Testis (tissue), 2 donors: ENCODE measurements at regions not wholly inside any gene's neighbourhood (a gene's known extent, or its start where the extent isn't known, plus 50 kb on each side); places are given as distances from the start of the nearest gene placed in this dataset.
"Not testable (repeated sequence)": the region's sequence is repeated elsewhere in the genome, so short reads cannot be mapped to it uniquely, and the experiment has no call there.

Experiments used
- DNase-seq: peaks from one replicate; pipeline ENCODE4 v3.0.0-alpha.2; 2019
- H3K27ac ChIP-seq, 2 donors: fragments of 200-600 bp; sonication (generic); one replicate each; pipeline ENCODE4 v1.5.1; 2019
- H3K27me3 ChIP-seq: fragments of 200-600 bp; sonication (generic); one replicate; pipeline ENCODE4 v1.5.1; 2019
- H3K36me3 ChIP-seq: fragments of 200-600 bp; sonication (generic); one replicate; pipeline ENCODE4 v1.5.1; 2017; ENCODE audit warnings: low read depth; ENCODE audit errors: missing control alignments
- H3K4me1 ChIP-seq: fragments of 200-600 bp; sonication (generic); one replicate; pipeline ENCODE4 v1.5.1; 2019
- H3K4me3 ChIP-seq, 2 donors: fragments of 200-600 bp; sonication (generic); one replicate each; pipeline ENCODE4 v1.5.1; 2017 to 2019
- H3K9me3 ChIP-seq: fragments of 200-600 bp; sonication (generic); one replicate; pipeline ENCODE4 v1.5.1; 2017
- CTCF ChIP-seq, 3 experiments: fragments of 450-650 bp in 2 of 3; fragments of 200-600 bp in 1 of 3; sonication (generic) in 1 of 3; IDR thresholded peaks; one replicate each; pipeline ENCODE4 v1.5.1; 2016 to 2019; ENCODE audit warnings: antibody characterized with exemption in 3 of 3, mild to moderate bottlenecking in 2 of 3, moderate library complexity in 1 of 3
- POLR2A ChIP-seq: fragments of 450-650 bp; IDR thresholded peaks from one replicate; pipeline ENCODE4 v1.6.1; 2017; ENCODE audit warnings: antibody characterized with exemption, mild to moderate bottlenecking, moderate library complexity
- WGBS, 2 donors: methylation state at CpG; one replicate each; pipeline ENCODE4 v1.1.5; 2018; 5-methylcytosine and 5-hydroxymethylcytosine counted together
- intact Hi-C: fragments of 100-400 bp; cut with DNase I; formaldehyde crosslinking; loops from one replicate; pipeline ENCODE4 v1.15.1; 2023; ENCODE audit warnings: low total_unique reads

DNA sequence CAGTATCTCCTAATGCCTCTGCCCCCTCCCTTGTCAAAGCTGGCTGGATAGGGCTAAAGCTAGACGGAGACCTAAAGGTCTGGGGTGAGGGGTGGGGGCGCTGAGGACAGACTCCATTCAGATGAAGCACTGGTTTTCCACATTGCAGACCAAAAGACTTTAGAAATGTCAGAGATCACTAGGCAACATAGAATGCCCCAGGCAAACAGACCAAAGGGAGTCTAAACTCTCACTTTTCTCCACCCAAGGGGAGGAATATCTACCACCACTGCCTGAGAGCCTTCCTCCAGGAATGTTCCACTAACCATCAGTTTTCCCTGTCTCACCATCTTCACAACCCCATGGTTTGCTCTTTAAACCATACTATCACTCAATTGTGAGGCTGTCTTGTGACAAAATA lies 106.9 kb upstream of the KRAS start:
- Histone ChIP-seq H3K4me3 (no peak overlapping the region), H3K27me3 (no peaks in the 10 kb centered on the region), H3K36me3 (no peaks in the 10 kb centered on the region), H3K27ac (no peak overlapping the region), H3K4me1 (no peaks in the 10 kb centered on the region), H3K9me3 (no peaks in the 10 kb centered on the region)
- WGBS, 2 donors = 86 to 87% methylated on average over 2 of the region's 2 CpGs
- intact Hi-C loops = no loop called here
- DNase-seq = no peak
- no peak for TF ChIP-seq CTCF (IDR thresholded peaks at IDR 0.05)

GRCh38 chr12:25352942-25353341 lies 102.2 kb upstream of the KRAS start:
- H3K27ac ChIP-seq, DNase-seq, intact Hi-C loops, H3K4me3 ChIP-seq, H3K27me3 ChIP-seq, H3K4me1 ChIP-seq, H3K36me3 ChIP-seq, H3K9me3 ChIP-seq: not testable (repeated sequence)
- 83 to 85% methylated on average over 2 of the region's 2 CpGs for WGBS, 2 donors

DNA sequence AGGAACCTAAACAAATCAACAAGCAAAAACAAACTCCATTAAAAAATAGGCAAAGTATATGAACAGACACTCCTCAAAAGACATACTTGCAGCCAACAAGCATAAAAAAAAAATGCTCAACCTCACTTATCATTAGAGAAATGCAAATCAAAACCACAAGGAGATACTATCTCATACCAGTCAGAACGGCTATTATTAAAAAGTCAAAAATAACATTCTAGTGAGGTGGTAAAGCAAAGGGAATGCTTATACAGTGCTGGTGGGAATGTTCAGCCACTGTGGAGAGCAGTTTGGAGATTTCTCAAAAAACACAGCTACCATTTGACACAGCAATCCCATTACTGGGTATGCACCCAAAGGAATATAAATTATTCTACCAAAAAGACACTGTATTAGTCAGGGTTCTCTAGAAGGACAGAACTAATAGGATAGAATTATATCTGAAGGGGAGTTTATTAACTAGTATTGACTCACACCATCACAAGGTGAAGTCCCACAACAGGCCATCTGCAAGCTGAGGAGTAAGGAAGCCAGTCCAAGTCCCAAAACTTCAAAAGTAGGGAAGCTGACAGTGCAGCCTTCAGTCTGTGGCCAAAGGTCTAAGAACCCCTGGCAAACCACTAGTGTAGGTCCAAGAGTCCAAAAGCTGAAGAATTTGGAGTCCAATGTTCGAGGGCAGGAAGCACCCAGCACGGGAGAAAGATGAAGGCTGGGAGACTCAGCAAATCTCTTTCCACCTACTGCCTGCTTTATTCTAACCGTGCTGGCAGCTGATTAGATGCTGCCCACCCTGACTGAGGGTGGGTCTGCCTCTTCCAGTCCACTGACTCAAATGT lies 101.6 kb upstream of the KRAS start:
- no peaks in the 10 kb centered on the region for H3K9me3 ChIP-seq
- 78 to 81% methylated on average over 4 of the region's 4 CpGs for WGBS, 2 donors
- H3K36me3 ChIP-seq = no peaks in the 10 kb centered on the region
- no peak overlapping the region for H3K4me3 ChIP-seq
- H3K27ac ChIP-seq = no peak overlapping the region
- no peaks in the 10 kb centered on the region for H3K27me3 ChIP-seq
- intact Hi-C loops = no loop called here
- DNase-seq = no peak
- no peaks in the 10 kb centered on the region for H3K4me1 ChIP-seq
- no peak for TF ChIP-seq CTCF (IDR thresholded peaks at IDR 0.05)
- no peak for TF ChIP-seq POLR2A

GRCh38 chr12:25348593-25348895 lies 97.8 kb upstream of the KRAS start:
- TF ChIP-seq CTCF (IDR thresholded peaks at IDR 0.05) = no peak
- DNase-seq = no peak
- Histone ChIP-seq H3K27ac (no peak overlapping the region), H3K36me3 (no peaks in the 10 kb centered on the region), H3K4me1 (no peaks in the 10 kb centered on the region), H3K27me3 (no peaks in the 10 kb centered on the region), H3K9me3 (no peaks in the 10 kb centered on the region), H3K4me3 (no peak overlapping the region)
- intact Hi-C loops = no loop called here
- 81 to 96% methylated on average over 1 of the region's 1 CpG for WGBS, 2 donors

GRCh38 chr12:25347716-25348592 lies 97.2 kb upstream of the KRAS start:
- TF ChIP-seq CTCF (IDR thresholded peaks at IDR 0.05) (no peak), POLR2A (no peak)
- 37 to 38% methylated on average over 4 of the region's 4 CpGs for WGBS, 2 donors

GRCh38 chr12:25341877-25342276 lies 91.1 kb upstream of the KRAS start:
- 78 to 87% methylated on average over 5 of the region's 5 CpGs for WGBS, 2 donors
- not testable (repeated sequence) for H3K9me3 ChIP-seq

More at GRCh38 chr12:25347716-25348592, 97.2 kb upstream of the KRAS start:
- DNase-seq = no peak
- Histone ChIP-seq H3K4me1 (no peaks in the 10 kb centered on the region), H3K9me3 (no peaks in the 10 kb centered on the region), H3K4me3 (no peak overlapping the region), H3K36me3 (no peaks in the 10 kb centered on the region), H3K27ac (no peak overlapping the region), H3K27me3 (no peaks in the 10 kb centered on the region)
- intact Hi-C loops = no loop called here

More at GRCh38 chr12:25341877-25342276, 91.1 kb upstream of the KRAS start:
- H3K27ac ChIP-seq, H3K27me3 ChIP-seq, H3K4me3 ChIP-seq, DNase-seq, H3K36me3 ChIP-seq, intact Hi-C loops, H3K4me1 ChIP-seq: not testable (repeated sequence)
